ENCODE measurements at regions not wholly inside any gene's neighbourhood (a gene's known extent, or its start where the extent isn't known, plus 50 kb on each side); places are given as distances from the start of the nearest gene placed in this dataset.
"Not testable (repeated sequence)": the region's sequence is repeated elsewhere in the genome, so short reads cannot be mapped to it uniquely, and the experiment has no call there.

DNA sequence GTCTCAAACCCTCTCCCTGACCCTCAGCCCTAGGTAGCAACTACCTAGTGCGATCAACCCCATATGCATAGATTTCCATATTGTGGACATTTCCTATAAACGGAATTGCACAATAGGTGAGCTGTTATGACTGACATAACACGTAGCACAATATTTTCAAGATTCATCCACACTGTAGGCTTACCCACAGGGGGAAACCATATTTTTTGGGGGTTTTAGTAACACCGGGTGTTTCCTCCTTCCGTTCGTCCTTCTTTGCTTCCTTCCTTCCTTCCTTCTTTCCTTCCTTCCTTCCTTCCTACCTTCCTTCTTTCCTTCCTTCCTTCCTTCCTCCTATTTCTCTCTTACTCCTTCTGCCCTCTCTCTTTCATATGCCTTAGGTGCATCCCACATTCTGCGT lies 524.2 kb downstream of the CWH43 start:
- DNase-seq; intact Hi-C loops (cut with DNase I): not testable (repeated sequence)

DNA sequence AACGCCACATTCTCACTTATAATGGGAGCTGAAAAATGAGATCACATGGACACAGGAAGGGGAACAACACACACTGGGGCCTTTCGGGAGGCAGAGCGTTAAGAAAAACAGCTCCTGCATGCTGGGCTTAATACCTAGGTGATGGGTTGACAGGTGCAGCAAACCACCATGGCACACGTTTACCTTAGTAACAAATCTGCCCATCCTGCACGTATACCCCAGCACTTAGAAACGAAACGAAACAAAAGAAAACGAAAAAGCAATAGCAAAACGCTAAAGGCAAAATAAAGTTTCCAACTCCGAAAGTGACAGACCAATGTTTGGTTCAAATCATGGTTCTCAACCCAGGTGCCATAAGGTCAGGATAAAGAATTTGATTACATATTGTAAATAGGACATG lies 525.3 kb downstream of the CWH43 start:
- intact Hi-C loops (cut with DNase I): not testable (repeated sequence)
- DNase-seq: peak in 2 of 10 donors; percentile 12 to 80

DNA sequence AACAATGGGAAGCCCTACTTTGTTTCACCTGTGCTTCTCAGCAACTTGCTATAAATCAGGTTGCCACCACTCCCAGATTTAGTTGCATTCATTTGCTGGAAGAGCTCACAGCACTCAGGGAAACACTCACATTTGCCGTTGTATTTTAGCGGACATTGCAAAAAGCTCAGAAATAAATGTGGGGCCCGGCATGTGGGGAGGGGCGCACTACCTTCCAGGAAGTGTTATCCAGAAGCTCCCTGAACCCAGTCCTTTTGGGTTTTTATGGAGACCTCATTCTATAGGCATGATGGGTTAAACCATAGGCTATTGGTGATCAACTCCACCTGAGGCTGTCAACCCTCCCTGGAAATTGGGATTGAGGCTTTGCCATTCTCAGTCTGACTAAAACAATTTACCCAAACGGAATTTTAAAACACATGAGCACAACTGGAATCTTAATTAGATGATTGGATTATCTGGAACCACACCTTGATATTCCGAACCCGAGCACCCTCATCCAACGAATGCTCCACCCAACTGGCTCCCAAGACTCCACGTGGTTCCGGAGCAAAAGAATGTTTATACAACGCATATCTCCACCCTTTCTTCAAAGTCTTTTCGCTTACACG lies 525.9 kb downstream of the CWH43 start:
- peak in 4 of 10 donors; percentile 8 to 88 (median 74) for DNase-seq
- intact Hi-C loops (cut with DNase I): not testable (repeated sequence)

DNA sequence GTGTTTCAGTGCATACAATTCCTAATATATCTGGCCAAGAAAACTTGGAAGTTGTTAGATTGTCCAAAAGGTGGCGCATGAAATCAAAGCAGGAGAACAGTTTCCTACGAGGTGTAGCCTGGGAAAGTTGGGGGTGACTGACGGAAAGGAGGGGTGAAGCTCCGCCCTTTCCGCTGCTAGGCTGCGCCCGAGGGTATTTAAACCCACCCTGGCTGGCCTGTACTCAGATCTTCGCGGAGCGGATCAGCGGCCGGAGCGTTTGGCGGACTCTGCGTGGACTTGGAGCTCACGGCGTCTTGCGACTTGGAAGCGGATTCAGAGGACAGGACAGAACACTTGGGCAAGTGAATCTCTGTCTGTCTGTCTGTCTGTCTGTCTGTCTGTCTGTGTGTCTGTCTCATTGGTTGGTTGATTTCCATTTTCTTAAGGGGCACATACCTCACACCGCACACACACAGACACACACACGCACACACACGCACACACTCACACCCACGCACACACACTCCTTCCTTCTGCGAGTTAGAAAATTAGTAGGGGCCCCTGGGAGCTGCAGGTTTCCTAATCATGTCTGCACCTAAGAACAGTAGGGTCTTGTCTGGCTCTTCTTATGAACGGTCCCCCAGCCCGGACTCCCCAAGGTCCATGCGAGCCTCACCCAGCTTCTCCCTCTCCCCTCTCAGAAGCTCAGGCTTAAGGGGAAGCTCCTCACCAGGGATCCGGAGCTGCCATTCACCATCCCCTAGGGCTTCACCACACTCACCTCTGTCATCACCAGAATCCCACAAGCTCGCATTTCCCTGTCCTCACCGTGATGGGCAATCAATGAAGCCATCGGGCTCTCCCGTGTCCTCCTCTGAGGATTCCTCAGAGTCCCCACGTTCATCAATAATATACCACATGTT lies 526.8 kb downstream of the CWH43 start:
- intact Hi-C loops (cut with DNase I): not testable (repeated sequence)

DNA sequence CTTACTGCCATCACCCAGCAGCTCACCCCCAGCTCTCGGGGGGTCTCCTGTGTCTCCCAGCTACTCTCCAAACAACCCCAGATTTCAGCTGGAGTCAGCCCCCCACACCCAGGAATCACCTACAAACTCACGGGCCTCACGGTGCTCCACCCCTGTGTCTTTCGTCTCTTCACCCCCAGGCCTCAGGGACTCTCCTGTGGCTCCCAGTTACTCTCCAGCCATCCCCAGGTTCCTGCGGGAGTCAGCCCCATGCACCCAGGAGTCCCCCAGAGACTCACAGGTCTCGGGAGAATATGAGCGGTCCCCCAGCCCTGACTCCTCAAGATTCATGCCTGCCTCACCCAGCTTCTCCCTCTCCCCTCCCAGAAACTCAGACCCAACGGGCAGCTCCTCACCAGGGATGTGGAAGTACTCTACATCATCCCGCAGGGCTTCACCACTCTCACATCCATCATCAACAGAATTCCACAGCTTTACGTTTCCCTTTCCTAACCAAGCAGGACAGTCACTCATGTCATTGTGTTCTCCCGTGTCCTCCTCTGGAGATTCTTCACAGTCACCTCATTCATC lies 527.6 kb downstream of the CWH43 start:
- intact Hi-C loops (cut with DNase I): not testable (repeated sequence)
- peak in 4 of 10 donors; percentile 45 to 95 (median 64) for DNase-seq

More for the DNA sequence above, 526.8 kb downstream of the CWH43 start:
- DNase-seq: peak in 6 of 10 donors; percentile 15 to 97 (median 76)

DNA sequence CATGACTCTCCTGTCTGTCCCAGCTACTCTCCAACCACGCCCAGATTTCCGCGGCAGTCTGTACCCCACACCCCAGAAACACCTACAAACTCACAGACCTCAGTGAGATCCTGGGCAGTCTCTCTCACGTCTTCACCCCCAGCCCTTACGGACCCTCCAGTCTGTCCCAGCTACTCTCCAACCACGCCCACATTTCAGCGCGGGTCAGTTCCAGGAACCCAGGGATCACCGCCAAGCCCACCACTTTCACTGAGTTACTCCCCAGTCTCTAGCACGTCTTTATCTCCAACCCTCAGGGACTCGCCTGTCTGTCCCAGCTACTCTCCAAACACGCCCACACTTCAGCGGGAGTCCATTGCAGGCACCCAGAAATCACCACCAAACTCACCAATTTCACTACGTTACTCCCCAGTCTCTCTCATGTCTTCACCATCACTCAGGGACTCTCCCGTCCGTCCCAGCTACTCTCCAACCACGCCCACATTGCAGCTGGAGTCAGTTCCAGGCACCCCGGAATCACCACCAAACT lies 528.2 kb downstream of the CWH43 start:
- peak in 6 of 10 donors; percentile 10 to 97 (median 70) for DNase-seq
- intact Hi-C loops (cut with DNase I): not testable (repeated sequence)

DNA sequence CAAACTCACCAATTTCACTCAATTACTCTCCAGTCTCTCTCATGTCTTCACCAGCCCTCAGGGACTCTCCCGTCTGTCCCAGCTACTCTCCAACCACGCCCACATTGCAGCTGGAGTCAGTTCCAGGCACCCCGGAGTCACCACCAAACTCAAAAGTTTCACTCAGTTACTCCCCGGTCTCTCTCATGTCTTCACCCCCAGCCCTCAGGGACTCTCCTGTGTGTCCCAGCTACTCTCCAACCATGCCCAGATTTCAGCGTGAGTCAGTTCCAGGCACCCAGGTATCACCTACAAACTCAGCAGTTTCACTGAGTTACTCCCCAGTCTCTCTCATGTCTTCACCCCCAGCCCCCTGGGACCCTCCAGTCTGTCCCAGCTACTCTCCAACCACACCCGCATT lies 528.8 kb downstream of the CWH43 start:
- intact Hi-C loops (cut with DNase I): not testable (repeated sequence)
- peak in 4 of 10 donors; percentile 49 to 91 (median 60) for DNase-seq

DNA sequence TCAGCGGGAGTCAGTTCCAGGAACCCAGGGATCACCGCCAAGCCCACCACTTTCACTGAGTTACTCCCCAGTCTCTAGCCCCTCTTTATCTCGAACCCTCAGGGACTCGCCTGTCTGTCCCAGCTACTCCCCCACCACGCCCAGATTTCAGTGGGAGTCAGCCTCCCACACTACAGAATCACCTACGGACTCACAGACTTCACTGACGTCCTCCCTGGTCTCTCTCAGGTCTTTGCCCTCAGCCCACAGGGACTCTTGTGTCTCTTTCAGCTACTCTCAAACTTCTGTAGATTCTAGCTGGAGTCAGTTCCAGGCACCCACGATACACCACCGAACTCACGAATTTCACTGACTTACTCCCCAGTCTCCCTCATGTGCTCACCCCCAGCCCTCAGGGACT lies 529.2 kb downstream of the CWH43 start:
- DNase-seq: peak in 2 of 10 donors; percentile 17 to 71

DNA sequence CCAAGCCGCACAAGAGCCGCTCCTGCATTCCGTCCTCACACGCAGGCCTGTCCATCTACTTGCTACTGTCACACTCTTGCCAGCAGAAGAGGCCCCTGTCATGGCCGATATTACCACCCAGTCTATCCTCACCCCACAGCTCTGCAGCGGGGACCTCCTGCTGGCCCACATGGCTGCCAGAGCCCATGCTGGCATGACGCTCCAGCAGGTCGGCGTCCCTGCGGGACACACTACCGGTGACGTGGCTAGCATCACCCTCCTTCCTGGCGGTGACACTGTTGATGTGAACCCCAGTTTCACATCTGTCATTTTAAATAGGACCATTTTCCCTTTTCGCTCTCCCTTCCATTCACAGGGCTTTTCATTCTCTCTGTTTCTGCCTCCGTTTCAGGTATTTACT lies 530.0 kb downstream of the CWH43 start:
- DNase-seq: peak in 3 of 10 donors; percentile 32 to 88 (median 68)
- intact Hi-C loops (cut with DNase I): not testable (repeated sequence)

More for the DNA sequence above, 529.2 kb downstream of the CWH43 start:
- intact Hi-C loops (cut with DNase I): not testable (repeated sequence)

DNA sequence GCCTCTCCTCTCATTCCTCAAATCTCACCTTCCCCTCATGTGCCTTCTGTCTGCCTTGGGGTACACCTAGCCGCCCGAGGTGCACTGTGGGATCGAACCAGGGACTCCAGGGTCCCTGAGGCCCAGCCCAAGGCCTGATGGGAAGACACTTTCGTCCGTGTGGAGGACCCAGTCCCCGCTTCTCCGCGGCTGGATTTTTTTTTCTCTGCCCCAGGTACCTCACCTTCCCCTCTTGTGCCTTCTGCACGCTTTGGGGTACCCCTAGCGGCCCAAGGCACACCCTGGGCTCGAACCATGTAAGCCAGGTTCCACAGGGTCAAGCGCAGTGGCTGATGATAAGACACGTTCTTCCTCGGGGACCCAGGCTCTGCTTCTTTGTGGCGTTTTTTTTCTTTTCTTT lies 530.7 kb downstream of the CWH43 start:
- peak in 2 of 10 donors; percentile 73 to 76 for DNase-seq
- intact Hi-C loops (cut with DNase I): no loop called here

DNA sequence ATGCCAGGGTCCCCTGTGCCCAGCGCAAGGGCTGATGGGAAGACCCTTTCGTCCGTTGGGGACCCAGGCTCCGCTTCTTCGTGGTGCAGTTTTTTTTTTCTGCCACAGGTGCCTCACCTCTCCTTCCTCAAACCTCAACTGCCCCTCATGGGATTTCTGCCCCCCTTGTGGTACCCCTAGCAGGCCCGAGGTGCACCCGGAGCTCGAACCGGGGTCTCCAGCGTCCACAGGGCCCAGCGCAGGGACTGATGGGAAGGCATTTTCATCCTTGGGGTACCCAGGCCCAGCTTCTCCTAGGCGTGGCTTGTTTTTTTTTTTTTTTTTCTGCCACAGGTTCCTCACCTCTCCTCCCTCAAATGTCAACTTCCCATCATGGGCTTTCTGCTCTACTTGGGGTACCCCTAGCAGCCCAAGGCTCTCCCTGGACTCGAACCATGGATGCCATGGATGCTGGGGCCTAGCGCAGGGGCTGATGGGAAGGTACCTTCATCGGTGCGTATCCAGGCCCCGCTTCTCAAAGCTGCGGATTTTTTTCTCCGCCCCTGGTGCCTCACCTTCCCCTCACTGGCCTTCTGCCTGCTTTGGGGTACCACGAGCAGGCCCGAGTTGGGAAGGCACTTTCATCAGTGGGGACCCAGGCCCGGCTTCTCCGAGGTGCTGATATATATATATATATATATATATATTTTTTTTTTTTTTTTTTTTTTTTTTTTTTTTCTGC lies 531.6 kb downstream of the CWH43 start:
- intact Hi-C loops (cut with DNase I): not testable (repeated sequence)
- peak in 2 of 10 donors; percentile 56 to 80 for DNase-seq

DNA sequence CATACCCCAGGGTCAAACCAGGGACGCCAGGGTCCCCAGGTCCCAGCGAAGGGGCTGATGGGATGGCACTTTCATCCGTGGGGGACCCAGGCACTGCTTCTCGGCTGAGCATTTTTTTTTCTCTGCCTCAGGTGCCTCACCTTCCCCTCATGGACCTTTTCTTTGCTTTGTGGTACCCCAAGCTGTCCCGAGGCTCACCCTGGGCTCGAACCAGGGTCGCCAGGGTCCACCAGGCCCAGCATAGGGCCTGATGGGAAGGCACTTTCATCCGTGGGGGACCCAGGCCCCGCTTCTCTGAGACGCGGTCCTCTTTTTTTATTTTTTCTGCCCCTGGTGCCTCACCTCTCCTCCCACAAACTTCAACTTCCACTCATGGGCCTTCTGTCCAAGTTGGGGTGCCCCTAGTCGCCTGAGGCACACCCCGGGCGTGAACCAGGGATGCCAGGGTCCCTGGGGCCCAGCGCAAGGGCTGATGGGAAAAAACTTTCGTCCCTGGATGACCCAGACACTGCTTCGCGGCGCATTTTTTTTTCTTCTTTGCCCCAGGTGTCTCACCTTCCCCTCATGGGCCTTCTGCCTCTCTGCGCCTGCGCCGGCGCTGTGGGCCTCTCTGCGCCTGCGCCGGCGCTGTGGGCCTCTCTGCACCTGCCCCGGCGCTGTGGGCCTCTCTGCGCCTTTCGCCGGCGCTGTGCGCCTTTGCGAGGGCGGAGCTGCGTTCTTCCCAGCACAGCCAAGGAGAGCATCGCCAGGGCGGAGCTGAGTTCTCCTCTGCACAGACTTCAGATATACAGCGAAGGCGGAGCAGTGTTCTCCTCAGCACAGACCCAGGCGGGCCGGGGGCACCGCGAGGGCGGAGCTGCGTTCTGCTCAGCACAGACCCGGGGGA lies 533.3 kb downstream of the CWH43 start:
- peak in 1 of 10 donors; percentile 84 for DNase-seq

DNA sequence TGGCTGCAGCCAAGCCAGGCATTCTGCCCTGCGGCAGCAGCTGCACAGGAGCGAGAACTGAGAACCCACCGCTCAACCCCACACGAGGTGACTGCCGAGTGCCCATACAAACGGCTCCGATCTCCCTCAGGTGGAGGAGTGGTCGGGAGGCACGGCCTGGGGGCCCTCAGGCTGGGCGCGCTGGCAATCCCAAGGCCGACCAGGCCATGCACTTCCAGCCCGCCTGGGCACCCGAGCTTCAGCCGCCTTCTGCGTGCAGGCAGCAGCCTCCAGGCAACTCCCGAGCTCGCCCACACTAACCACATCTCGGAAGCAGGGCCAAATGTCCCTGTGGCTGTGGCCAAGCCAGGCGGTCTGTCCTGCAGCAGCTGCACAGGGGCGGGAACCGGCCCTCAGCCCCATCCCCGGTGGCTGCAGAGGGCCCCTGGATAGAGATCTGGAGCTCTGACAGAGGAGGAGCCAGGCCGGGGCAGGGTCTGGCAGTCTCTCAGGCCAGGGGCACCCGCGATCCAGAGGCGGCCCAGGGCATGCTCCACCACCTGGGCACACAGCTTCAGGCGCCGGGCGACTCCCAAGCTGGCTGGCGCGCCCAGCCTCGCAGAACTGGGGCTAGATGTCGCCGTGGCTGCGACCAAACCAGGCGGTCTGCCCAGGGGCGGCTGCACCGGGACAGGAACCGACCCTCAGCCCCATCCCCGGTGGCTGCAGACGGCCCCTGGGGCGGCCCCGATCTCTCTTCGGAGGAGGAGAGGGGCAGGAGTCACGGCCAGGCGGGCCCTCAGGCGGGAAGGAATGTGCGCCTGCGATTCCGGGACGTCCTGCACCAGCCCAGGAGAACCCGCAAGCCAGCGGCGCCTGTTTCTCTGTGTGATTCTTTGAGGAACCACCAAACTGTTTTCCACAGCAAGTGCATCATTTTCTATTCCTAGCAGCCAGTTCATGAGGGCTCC lies 538.0 kb downstream of the CWH43 start:
- intact Hi-C loops (cut with DNase I): not testable (repeated sequence)
- DNase-seq: peak in 3 of 10 donors; percentile 61 to 86 (median 75)

More for the DNA sequence above, 533.3 kb downstream of the CWH43 start:
- intact Hi-C loops (cut with DNase I): not testable (repeated sequence)

DNA sequence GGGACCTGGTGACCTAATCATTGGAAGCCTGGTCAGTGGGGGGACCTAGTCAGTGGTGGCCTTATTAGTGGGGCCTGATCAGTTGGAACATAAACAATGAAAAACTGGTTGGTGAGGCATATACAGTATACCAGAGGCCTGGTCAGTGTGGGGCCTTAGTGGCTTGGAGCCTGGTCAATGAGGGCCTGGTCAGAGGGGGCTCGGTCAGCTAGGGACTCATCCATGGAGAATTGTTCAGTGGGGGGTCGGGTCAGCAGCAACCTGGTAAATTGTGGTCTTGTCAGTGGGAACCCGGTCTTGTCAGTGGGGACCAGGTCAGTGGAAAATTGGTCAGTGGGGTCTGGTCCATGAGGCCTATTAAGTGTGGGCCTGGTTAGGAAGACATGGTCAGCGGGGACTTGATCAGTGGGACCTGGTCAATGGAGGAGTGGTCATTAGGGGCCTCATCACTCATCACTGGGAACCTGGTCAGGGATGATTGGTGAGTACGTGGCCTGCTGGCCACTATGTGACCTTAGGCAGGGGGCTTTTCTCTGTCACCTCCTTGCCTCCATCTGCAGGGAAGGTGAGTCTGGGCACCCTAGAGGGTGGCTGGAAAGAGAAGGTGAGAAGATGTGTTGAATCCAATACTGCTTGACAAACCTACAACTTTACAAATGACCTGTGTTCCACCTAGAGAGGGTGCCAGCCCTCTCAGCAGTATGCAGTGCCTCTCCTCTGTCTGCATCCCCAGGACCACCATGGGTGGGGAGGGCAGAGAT lies 573.0 kb downstream of the CWH43 start:
- peak in 2 of 10 donors; percentile 66 to 80 for DNase-seq
- intact Hi-C loops (cut with DNase I): not testable (repeated sequence)

DNA sequence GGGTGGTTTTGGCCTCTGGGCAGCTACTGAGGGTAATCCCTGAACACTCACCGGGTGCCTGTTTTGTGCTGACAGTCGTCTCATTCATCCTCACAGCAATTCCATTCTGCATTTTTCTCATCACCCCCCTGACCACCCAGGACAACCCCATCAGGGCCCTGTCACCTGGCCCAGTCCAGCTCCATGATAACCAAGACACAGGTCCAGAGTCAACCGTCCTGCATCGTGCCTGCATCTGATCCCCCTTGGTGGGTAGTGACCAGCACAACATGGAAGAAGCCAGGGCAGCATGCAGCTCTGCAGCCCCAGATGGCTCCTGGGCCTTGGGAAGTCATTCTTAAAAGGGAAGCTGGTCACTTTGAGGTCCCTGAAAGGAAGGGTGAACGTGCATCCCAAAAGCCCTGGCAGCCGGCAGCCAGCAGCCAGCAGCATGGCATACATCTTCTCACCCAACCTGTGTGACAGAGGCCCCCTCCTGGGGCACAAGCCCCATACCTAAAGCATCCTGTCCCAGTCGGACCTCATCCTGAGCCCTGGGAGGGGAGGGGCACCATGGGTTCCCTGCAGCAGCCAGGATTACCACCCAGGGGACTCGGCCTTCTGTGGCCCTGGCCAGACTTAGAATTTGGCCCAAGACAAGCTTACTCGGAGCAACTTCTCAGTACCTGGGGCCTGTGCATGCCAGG lies 574.2 kb downstream of the CWH43 start:
- peak in 2 of 10 donors; percentile 44 to 73 for DNase-seq
- intact Hi-C loops (cut with DNase I): not testable (repeated sequence)

DNA sequence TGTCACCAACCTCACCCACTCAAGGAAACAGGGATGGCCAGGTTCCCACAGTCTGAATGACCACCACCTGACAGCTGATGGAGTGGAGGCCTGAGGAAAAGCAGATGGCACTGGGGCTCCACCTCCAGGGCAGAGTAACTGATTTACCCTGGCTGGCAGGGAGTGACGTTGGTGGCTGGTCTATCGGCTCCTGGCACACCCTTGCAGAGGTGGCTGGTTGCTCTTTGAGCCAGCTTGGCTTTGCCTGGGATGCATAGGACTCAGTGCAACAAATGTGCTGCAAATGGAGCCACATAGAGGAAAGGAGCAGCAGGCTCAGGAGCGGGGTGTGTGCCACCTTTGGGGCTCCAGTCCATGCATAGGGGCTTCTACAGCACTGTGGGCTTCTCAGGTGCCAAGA lies 574.8 kb downstream of the CWH43 start:
- DNase-seq: peak in 2 of 10 donors; percentile 80 to 85
- intact Hi-C loops (cut with DNase I): not testable (repeated sequence)

DNA sequence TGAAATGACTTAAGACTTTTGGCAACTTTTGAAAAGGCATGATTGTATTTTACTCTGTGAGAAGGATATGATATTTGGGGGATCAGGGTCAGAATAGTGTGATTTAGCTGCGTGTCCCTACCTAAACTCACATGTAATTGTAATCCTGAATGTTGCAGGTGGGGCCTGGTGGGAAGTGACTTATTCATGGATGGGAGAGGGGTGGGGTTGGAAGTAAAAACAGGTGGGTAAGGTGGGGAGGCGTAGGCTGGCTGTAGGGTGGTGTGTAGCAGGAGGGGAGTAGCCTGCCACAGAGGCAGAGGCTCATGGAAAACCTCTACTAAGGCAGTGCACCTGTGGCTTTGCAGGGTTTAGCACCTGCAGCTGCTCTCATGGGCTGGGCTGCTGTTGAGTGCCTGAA lies 584.2 kb downstream of the CWH43 start:
- DNase-seq: peak in 2 of 10 donors; percentile 64 to 70
- intact Hi-C loops (cut with DNase I): not testable (repeated sequence)

Data from posterior cingulate gyrus (tissue), 11 donors.